IPS-18a (cell line): ENCODE measurements at regions not wholly inside any gene's neighbourhood (a gene's known extent, or its start where the extent isn't known, plus 50 kb on each side); places are given as distances from the start of the nearest gene placed in this dataset.

ENCODE experiments used
- H3K27ac ChIP-seq: one replicate; pipeline ENCODE4 v1.5.1; 2013; ENCODE audit warnings: low read length
- H3K27me3 ChIP-seq: one replicate; pipeline ENCODE4 v1.6.1; 2013; ENCODE audit warnings: mild to moderate bottlenecking, low read length; ENCODE audit not compliant: control insufficient read depth, insufficient read depth
- H3K36me3 ChIP-seq: one replicate; pipeline ENCODE4 v1.6.1; 2013; ENCODE audit warnings: low read depth, low read length; ENCODE audit not compliant: control insufficient read depth
- H3K4me1 ChIP-seq: one replicate; pipeline ENCODE4 v1.6.1; 2013; ENCODE audit warnings: low read depth, low read length; ENCODE audit not compliant: control insufficient read depth
- H3K4me3 ChIP-seq: one replicate; pipeline ENCODE4 v1.5.1; 2013; ENCODE audit warnings: low read length
- H3K9ac ChIP-seq: one replicate; pipeline ENCODE4 v1.6.1; 2013; ENCODE audit warnings: mild to moderate bottlenecking, low read length, moderate library complexity
- H3K9me3 ChIP-seq: one replicate; pipeline ENCODE4 v1.6.1; 2013; ENCODE audit warnings: low read depth, low read length; ENCODE audit not compliant: control insufficient read depth

DNA sequence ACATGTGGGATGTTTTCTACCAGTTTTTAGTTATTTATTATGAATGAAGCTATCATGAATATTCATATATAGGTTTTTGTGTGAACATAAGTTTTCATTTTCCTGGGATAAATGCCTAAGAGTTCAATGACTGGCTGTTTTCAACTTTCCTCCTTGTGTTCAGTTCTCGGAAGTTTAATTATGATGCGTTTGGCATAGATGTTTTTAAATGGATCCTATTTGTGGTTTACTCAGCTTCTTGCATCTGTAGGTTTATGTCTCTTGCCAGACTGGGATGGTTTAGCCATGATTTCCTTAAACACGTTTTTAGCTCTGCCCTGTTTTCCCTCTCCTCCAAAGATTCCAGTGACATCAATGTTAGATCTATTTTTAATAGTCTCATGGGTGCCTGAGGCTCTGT lies 411.1 kb upstream of the CDH4 start:
- no peaks in the 10 kb centered on the region for H3K9me3 ChIP-seq
- H3K9ac ChIP-seq = no peak overlapping the region
- no peak overlapping the region for H3K27ac ChIP-seq
- H3K4me1 ChIP-seq = peaks cover 5% of the 10 kb centered on the region
- H3K27me3 ChIP-seq = peaks cover 4% of the 10 kb centered on the region
- no peak overlapping the region for H3K4me3 ChIP-seq
- H3K36me3 ChIP-seq = no peaks in the 10 kb centered on the region

DNA sequence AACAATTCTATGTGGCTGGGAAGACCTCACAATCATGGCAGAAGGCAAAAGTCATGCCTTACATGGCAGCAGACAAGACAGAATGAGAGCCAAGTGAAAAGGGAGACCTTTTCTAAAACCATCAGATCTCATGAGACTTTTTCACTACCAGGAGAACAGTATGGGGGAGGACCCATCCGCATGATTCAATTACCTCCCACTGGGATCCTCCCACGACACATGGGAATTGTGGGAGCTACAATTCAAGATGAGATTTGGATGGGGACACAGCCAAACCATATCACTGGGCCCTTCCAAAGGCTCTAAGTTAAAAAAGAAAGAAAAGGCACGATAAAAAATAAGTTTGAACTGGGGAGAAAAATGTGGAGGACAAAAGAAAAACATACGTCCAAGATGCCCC lies 406.9 kb upstream of the CDH4 start:
- H3K36me3 ChIP-seq = no peaks in the 10 kb centered on the region
- no peak overlapping the region for H3K4me3 ChIP-seq
- H3K9me3 ChIP-seq = no peaks in the 10 kb centered on the region
- H3K9ac ChIP-seq = no peak overlapping the region
- H3K27ac ChIP-seq = no peak overlapping the region
- no peaks in the 10 kb centered on the region for H3K4me1 ChIP-seq
- peaks cover 4% of the 10 kb centered on the region for H3K27me3 ChIP-seq

DNA sequence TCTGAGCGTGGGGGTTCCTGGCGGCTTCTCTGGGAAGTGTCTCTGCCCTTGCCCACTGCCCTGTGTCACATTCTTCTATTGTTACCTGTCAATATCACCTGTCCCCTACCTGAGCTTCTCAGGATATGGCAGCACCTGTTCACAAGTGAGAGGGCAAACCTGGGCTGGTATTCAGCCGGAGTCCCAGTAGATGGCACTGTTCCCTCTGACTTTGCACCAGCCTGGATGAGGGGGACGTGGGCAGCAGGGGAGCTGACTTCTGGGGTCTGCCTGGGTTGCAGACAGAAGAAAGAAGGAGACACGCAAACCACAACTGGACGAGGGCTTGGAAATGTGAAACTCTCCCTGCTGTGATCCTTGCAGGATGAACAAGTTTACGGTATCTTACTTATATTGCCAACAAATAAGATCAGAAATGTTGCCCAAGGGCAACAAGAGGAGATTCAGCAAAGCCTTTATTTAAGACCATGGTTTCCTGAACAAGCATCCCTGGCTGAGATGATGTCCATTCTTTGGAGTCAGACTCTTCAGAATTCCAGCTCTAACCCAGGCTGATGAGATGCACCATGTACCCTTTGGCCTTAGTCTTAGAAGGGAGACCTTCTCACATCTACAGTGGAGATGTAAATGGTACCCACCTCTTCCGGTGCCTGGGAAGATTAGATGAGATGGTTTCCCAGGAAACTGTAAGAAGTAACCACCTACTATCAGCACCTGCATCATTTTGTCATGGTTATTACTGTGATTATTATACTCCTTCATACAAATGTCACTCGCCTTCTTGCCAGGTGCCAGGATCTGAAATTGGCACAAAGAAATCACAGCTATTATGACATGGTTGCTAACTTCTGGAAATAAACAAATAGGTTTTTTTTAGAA lies 400.0 kb upstream of the CDH4 start:
- Histone ChIP-seq H3K36me3 (no peaks in the 10 kb centered on the region), H3K9ac (no peak overlapping the region), H3K27me3 (no peaks in the 10 kb centered on the region), H3K9me3 (no peaks in the 10 kb centered on the region), H3K4me3 (no peak overlapping the region), H3K27ac (no peak overlapping the region), H3K4me1 (no peaks in the 10 kb centered on the region)

DNA sequence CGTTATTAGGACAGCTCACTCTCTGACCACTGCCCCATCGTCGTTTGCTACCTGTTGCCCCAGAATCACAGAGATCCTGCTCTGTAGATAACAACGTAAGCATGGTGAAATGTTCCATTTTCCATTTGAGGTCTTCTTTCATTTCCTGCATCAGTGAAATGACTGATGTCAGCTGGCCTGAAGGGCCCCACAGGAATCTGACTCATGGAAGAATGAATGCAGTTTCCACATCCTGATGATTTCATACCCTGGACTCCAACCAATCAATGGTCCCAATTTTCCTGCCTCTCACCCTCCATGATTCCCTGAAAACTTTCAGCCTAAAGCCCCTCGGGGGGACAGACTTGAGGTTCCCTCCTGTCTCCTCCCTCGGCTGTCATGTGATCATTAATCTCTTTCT lies 394.4 kb upstream of the CDH4 start:
- Histone ChIP-seq H3K4me3 (no peak overlapping the region), H3K9ac (no peak overlapping the region), H3K27me3 (no peaks in the 10 kb centered on the region), H3K27ac (no peak overlapping the region), H3K9me3 (no peaks in the 10 kb centered on the region), H3K36me3 (no peaks in the 10 kb centered on the region), H3K4me1 (no peaks in the 10 kb centered on the region)

DNA sequence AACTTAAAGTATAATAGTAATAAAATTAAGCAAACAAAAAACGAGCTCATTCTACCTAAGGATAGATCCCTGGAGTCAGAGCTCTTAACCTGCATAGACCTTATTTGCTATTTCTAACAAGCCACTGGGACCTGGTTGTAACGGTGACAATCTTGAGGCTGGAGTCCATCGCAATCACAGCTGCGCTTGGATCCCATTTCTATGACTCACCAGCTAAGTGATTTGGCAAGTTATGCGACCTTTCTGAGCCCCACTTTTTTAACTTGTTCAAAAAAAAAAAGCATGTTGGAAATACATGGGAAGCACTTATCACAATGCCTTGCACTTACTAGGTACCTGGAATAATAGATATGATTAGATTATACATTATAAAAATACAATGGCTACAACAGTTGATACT lies 389.5 kb upstream of the CDH4 start:
- no peak overlapping the region for H3K27ac ChIP-seq
- H3K4me3 ChIP-seq = no peak overlapping the region

DNA sequence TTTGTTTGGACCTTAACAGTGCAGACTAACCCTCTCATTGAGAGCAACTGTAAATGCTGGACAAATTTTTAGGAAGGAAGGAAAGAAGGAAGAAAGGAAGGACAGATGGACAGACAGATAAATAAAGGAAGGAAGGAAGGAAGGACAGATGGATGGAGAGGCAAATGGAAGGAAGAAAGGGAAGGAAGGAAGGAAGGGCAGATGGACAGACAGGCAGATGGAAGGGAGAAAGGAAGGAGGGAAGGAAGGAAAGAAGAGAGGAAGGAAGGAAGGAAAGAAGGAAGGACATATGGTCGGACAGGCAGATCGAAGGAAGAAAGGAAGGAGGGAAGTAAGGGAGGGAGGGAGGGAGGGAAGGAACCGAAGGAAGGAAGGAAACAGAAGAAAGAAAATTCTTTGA lies 388.5 kb upstream of the CDH4 start:
- no peaks in the 10 kb centered on the region for H3K36me3 ChIP-seq
- H3K9me3 ChIP-seq = no peaks in the 10 kb centered on the region
- H3K27me3 ChIP-seq = no peaks in the 10 kb centered on the region
- no peak overlapping the region for H3K9ac ChIP-seq
- H3K4me1 ChIP-seq = no peaks in the 10 kb centered on the region
- H3K4me3 ChIP-seq = no peak overlapping the region
- H3K27ac ChIP-seq = no peak overlapping the region

More for the DNA sequence above, 389.5 kb upstream of the CDH4 start:
- Histone ChIP-seq H3K4me1 (no peaks in the 10 kb centered on the region), H3K9me3 (no peaks in the 10 kb centered on the region), H3K9ac (no peak overlapping the region), H3K36me3 (no peaks in the 10 kb centered on the region), H3K27me3 (no peaks in the 10 kb centered on the region)

DNA sequence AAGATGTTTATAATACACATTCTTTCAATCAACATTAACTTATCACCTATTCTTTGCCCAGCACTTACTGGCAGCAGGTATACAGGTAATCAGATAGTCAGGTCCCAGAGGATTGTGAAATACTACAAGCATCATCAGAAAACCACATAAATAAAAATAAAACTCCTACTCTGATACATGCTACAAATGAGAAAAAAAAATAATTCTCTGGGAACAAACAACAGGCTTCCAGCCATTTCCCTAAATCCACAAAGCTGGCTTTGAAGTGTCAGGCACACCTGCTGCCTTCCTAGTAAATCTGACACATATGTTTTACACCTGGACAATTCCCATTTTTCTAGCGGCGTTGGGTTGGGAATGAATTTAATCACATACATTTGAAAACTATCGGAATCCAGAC lies 384.5 kb upstream of the CDH4 start:
- peaks cover 6% of the 10 kb centered on the region for H3K27me3 ChIP-seq
- H3K9ac ChIP-seq = no peak overlapping the region
- H3K36me3 ChIP-seq = no peaks in the 10 kb centered on the region
- no peaks in the 10 kb centered on the region for H3K4me1 ChIP-seq
- H3K27ac ChIP-seq = no peak overlapping the region
- no peak overlapping the region for H3K4me3 ChIP-seq
- no peaks in the 10 kb centered on the region for H3K9me3 ChIP-seq

DNA sequence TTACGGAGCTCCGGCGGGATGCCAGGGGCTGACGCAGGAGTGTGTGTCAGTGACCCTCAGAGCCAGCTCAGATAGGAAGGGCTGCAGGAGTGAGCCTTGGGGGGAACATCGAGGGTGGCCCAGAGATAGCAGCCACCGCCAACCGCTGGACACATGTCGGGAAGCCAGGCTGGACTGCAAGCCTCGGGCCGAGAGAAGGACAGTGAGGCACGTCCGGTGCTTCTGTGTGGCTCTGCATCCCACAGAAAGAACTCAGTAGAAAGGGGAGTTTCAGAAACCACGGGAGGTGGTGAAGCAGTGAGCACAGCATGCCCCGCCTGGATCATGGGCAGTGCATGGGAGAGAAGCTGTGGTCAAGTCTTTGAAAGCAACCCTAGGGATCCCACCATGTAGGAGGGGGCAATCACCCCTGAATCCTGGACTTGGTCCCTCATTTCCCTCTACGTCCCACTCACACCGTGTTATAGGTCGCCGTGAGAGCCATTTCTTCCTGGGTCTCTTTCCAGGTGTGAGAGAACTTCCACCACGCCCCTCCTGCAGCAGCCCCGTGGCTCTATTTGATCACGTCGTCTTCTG lies 383.7 kb upstream of the CDH4 start:
- H3K27ac ChIP-seq = no peak overlapping the region
- H3K27me3 ChIP-seq = peaks cover 6% of the 10 kb centered on the region
- H3K4me1 ChIP-seq = no peaks in the 10 kb centered on the region
- H3K36me3 ChIP-seq = no peaks in the 10 kb centered on the region
- H3K4me3 ChIP-seq = no peak overlapping the region
- H3K9me3 ChIP-seq = no peaks in the 10 kb centered on the region
- no peak overlapping the region for H3K9ac ChIP-seq

DNA sequence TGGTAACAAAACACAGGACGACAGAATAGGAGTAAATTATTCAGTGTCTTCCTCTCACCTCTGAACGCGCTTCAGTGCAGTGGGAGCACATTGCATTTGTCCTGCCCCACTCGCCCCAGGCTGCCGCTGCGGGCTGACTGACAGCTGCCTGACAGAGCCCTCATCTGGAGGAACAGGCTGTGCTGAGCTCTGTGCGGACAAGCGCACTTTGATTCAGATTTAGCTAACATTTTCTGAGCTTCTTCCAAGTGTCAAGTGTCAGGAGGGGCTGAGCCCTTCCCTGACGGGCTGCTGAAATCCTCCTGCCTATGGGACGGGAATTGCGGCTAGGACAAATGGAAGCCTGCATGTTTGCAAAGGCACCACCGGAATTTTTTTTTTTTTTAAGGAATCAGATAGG lies 383.0 kb upstream of the CDH4 start:
- no peak overlapping the region for H3K4me3 ChIP-seq
- no peaks in the 10 kb centered on the region for H3K4me1 ChIP-seq
- H3K9ac ChIP-seq = no peak overlapping the region
- no peaks in the 10 kb centered on the region for H3K9me3 ChIP-seq
- H3K27ac ChIP-seq = no peak overlapping the region
- H3K36me3 ChIP-seq = no peaks in the 10 kb centered on the region
- peaks cover 6% of the 10 kb centered on the region for H3K27me3 ChIP-seq

DNA sequence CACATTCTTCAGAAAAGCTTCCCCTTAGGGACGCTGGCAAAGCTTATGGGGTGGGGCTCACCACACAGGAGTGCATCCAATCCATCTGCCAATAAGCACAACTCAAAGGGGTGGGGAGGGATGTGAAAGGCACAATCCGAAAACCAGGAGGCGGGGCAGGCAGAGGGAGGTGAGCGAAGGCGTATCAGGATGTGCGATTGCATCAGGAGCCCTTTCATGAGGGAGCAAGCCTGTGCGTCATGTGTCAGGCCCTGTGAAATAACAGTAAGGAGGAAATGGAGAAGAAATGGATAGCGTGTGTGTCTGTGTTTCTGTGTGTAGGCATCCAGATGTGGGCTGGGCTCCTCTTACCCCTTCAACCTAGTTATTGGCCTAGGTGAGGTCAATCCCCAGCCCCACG lies 382.4 kb upstream of the CDH4 start:
- H3K27ac ChIP-seq = no peak overlapping the region
- peaks cover 6% of the 10 kb centered on the region for H3K27me3 ChIP-seq
- no peaks in the 10 kb centered on the region for H3K36me3 ChIP-seq
- H3K4me3 ChIP-seq = no peak overlapping the region
- H3K9ac ChIP-seq = no peak overlapping the region
- no peaks in the 10 kb centered on the region for H3K9me3 ChIP-seq
- H3K4me1 ChIP-seq = no peaks in the 10 kb centered on the region

DNA sequence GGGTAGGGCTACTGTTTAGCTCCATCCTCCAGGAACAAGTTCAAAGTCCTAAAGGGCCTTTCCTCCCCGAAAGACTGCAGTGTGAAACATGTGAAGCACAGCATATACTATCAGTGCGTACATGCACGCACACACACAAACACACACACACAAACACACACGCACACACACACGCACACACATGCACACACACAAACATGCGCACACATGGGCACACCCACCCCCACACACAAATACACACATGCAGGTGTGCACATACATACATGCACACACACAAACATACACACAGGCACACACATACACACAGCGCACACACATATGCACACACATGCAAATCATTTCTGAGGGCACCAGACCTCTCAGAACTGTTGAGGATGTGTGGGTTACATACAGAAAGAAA lies 382.0 kb upstream of the CDH4 start:
- Histone ChIP-seq H3K9ac (no peak overlapping the region), H3K36me3 (no peaks in the 10 kb centered on the region)

DNA sequence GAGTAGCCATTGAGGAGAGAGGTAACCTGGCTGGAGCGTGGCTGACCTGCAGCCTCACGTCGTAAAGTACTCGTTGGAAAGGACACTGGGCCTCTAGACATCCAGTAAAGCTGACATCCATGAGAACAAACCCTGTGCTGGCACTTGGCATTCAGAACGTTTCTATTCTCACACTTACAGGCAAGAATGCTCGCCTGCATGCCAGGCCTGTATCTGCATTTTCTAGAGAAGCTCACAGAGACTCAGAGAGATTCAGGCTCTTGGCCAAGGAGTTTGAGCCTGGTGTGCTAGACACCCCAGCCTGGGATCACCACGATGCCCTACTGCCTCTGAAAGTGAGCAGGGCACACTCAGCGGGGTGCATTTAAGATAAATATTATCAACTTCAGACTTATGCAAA lies 379.8 kb upstream of the CDH4 start:
- Histone ChIP-seq H3K36me3 (no peaks in the 10 kb centered on the region), H3K27ac (no peak overlapping the region), H3K9me3 (no peaks in the 10 kb centered on the region), H3K9ac (no peak overlapping the region), H3K4me1 (no peaks in the 10 kb centered on the region), H3K4me3 (no peak overlapping the region), H3K27me3 (peaks cover 6% of the 10 kb centered on the region)

More for the DNA sequence above, 382.0 kb upstream of the CDH4 start:
- H3K27me3 ChIP-seq = peaks cover 6% of the 10 kb centered on the region
- H3K9me3 ChIP-seq = no peaks in the 10 kb centered on the region
- no peak overlapping the region for H3K27ac ChIP-seq
- H3K4me3 ChIP-seq = no peak overlapping the region
- H3K4me1 ChIP-seq = no peaks in the 10 kb centered on the region
